GM19468 (cell line): ENCODE measurements at regions not wholly inside any gene's neighbourhood (a gene's known extent, or its start where the extent isn't known, plus 50 kb on each side); places are given as distances from the start of the nearest gene placed in this dataset.
"Not testable (repeated sequence)": the region's sequence is repeated elsewhere in the genome, so short reads cannot be mapped to it uniquely, and the experiment has no call there.

Experiments used
- ATAC-seq: cut with Tn5 transposase; IDR thresholded peaks from one replicate; pipeline ENCODE4 v1.9.1; 2021; ENCODE audit warnings: mild to moderate bottlenecking, moderate library complexity, moderate number of reproducible peaks; ENCODE audit not compliant: unreplicated experiment; ENCODE audit errors: extremely low read depth

DNA sequence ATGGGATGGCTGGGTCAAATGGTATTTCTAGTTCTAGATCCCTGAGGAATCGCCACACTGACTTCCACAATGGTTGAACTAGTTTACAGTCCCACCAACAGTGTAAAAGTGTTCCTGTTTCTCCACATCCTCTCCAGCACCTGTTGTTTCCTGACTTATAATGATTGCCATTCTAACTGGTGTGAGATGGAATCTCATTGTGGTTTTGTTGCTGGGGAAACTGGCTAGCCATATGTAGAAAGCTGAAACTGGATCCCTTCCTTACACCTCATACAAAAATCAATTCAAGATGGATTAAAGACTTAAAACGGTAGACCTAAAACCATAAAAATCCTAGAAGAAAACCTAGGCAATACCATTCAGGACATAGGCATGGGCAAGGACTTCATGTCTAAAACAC, 131.5 kb upstream of the FAR2 start:
- ATAC-seq: not testable (repeated sequence)

DNA sequence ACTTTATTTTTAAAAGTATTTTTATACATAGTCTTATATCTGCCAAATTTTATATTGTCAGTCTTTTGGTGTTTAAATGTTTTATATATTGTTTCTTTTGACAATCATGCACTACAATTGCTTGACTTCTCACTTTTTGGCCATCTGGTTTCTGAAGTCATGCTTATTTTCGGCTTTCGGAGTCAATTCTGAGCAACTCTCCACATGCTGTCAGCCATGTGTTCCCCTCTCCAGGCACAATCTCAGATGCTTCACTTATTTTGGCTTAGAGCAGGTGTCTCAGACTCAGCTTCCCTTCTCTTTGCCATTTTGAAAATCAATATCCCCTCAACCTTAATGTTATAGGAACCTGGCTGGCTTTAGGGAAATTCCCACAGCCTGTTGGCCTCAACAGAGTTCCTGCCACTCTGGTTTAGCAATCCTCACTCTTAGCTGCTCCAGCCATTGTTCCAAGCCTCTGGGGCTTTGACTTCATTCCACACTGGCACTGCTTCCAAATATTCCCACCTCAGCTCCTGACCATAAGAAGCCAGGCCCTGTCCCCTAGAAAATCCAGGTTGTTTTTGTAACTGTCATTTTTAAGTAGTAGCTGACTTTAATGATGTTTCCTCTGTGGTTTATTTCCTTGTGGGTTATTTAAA, 125.5 kb upstream of the FAR2 start:
- no peak for ATAC-seq

- no peak for ATAC-seq
Measured at GRCh38 chr12:29024117-29024516, 125.0 kb upstream of the FAR2 start.

DNA sequence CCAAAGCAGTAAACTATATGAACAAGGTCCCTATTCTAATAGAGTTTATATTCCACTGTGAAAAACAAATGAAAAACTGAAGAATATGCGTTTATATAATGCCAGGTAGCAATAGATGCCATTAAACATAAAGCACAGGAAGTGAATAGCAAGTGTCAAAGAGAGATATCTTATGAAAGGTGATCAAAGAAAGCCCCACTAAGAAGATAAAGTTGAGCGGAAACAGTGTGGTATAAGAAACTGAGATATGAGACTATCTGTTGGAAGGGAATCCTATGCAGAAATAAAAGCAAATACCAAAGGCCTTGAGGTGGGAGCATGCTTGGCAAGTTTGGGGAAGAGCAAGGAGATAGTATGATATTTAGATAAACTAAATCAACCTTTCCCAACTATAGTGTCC, 123.1 kb upstream of the FAR2 start:
- no peak for ATAC-seq

GRCh38 chr12:29026419-29026818, 122.7 kb upstream of the FAR2 start:
- no peak for ATAC-seq

DNA sequence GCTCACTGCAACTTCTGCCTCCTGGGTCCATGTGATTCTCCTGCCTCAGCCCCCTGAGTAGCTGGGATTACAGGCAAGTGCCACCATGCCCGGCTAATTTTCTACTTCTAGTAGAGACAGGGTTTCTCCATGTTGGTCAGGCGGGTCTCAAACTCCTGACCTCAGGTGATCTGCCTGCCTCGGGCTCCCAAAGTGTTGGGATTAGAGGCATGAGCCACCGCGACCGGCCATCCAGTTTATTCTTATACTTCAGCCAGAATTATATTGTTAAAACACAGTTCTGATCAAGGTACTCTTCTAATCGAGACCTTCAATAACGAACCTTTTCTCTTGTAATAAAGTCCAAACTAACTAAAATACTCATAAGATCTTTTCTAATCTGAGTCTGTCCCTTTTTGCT, 119.6 kb upstream of the FAR2 start:
- ATAC-seq: not testable (repeated sequence)

DNA sequence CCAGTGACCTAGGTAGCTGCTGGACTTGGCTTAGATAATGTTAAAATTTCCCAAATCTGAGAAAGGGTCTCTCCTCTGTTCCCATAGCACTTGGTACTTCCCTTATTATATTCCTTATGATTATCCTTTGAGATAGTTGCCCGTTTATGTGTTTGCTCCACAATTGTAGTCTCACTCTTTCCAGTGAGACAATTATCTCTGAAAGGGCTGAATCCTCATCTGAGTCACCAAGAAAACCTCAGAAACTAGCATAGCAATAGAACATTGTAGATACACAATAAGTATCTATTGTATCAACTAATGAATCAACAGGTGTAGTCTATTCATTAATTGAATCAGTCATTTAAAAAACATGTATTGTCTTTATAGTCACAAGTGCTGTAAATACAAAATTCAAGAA, 119.1 kb upstream of the FAR2 start:
- ATAC-seq: no peak

DNA sequence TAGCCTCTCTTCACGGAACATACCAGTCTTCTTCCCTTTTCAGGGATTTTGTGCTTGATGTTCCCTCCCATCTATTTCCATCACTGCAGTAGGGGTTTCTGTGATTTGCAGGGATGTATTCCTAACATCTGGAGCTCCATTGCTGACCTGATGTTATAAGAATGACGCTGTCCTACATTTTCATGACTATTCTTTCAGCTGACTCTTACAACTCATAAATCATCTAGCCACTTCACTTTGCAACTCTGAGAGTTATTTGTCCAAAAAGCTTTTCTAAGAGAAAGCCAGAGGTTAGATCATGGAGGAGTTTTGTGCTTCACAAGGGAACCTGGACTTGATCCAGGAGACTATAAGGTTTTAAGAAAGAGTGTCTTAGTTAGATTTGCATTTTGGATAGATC, 116.6 kb upstream of the FAR2 start:
- ATAC-seq: no peak

- ATAC-seq: no peak
Measured at GRCh38 chr12:29033519-29033918, 115.6 kb upstream of the FAR2 start.

- ATAC-seq: no peak
Measured at GRCh38 chr12:29035112-29035511, 114.0 kb upstream of the FAR2 start.

- no peak for ATAC-seq
Measured at GRCh38 chr12:29039013-29039412, 110.1 kb upstream of the FAR2 start.

DNA sequence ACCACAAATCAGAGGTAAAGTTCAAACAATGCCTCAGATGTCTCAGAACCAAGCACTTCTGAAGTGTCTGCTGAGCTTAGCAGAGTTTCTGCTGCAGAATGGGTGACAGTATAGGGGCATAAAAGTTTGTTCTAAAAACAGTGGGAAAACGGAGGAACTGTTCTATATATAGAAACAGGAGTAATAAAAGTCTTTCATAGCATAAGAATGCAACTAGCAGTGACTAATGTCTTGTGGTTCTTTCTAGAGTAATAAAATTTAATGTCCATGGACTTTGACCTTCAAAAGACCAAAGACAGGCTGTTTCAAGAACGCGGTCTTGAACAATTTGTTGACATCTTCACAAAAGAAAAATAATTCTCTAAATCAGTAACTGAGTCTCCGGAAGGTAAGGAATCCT, 107.5 kb upstream of the FAR2 start:
- no peak for ATAC-seq

GRCh38 chr12:29043069-29043468, 106.0 kb upstream of the FAR2 start:
- no peak for ATAC-seq

DNA sequence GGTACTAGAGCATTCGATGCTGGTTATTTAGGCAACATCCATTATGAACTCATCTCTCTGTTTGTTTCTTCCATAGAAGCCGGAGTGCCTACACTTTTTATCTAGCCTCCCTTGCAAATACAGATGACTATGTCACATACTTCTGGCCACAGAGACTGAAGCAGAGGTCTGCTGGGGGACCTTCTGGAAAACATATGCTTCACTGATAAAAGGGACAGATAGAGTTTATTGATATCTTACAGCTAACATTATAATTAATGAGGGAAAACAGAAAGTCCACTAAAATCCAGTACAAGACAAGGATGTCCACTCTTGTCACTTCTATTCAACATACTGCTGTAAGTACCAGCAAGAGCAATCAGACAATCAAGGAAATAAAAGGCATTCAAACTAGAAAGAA, 104.3 kb upstream of the FAR2 start:
- ATAC-seq: no peak

DNA sequence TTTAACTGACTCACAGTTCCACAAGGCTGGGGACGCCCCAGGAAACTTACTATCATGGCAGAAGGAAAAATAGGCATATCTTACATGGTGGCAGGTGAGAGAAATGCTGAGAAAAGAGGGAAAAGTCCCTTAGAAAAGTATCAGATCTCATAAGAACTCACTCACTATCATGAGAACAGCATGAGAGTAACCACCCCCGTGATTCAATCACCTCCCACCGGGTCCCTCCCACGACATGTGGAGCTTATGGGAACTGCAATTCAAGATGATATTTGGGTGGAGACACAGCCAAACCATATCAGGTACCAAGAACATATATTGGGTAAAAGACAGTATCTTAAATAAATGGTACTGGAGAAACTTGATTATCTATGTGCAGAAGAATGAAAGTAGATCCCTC, 100.3 kb upstream of the FAR2 start:
- ATAC-seq: no peak

DNA sequence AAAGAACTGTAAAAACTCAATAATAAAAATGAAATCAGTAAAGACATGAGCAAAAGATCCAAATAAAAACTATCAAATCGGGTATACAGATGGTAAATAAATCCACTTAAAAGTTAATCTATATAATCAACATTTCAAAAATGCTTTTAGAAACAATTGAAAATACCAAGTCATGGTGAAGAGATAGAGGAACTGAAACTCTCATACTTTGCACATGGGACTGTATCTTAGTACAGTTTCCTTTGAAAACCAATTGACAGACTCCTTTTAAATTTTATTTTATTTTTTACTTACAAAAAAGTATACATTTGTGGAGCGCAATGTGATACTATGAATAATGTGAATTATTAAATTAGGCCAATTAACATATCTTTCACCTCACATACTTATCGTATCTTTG, 98.6 kb upstream of the FAR2 start:
- peak; percentile 48 for ATAC-seq

GRCh38 chr12:29051221-29051620, 97.9 kb upstream of the FAR2 start:
- no peak for ATAC-seq

DNA sequence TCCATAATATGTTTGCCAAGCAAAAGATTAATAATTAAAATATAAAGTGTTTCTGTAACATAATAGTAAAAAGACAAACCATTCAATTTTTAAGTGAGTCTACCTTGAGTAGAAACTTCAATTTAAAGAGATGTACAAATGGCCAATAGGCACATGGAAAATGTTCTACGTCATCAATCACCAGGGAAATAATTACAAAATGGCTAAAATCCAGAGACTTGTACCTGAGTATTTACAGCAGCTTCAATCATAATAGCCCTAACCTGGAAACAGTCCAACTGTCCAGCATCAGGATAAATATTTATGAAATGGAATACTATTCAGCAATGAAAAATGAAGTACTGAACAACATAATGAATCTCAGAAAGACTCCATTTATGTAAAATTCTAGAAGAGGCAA, 95.5 kb upstream of the FAR2 start:
- no peak for ATAC-seq

DNA sequence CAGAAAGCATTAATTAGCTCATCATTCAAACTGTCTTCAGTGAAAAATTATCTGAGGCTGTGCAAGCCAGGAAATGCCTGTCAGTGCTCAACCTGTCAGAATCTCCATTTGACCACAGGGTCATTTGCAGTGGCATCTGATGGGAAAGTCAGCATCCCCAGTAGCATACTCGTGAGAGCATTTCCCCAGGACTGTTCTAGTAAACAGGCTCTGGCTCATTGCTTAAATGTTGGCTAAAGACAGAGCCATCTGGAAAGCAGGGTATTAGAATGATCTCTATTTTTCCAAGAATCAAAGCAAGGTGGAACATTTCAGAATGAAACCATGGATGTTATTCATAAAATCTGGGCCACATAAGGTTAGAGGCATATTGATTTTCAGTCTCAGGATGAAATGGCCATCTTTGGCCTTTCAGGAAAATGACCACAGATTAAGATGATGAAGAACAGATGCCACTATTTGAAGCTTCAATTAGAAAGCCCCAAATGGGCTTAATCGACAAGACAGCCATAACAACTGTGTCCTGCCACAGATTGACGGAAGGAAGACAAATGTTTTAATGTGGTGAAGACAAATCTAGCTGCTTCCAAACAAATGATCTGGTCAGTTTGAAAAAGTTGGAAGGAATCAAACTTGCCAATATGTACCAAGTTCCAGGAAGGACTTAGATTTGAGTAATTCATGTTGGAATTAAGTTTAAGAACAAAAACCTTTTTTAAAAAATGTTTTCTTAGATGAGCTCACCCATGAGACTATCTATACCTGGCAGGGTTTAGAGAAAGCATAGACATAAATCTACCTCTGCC, 94.0 kb upstream of the FAR2 start:
- ATAC-seq: no peak

DNA sequence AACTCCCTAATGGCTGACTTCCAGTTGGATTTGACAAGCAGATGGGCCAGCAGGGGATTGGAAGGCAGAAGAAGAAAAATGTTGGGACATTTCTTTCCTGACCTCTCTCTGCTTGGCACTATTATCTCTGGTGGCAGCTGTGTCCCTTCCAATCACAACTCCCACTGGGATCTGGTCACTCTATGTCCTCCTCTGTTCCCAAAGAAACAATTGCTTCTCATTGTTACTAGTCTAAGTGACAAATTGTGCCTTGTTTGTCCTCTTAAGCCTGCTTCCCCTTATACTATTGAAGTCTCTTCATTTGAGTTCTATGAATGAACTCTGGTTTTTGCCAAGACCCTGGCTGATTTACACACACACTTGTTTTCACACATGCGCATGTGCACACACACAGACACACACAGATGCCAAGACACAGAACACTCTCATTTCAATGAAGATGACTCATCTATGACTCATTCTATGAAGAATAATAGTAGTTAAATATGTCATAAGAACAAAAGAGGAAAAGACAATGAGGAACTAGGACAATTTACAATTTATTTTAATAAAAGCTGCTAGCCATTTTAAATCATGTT, 83.0 kb upstream of the FAR2 start:
- no peak for ATAC-seq

DNA sequence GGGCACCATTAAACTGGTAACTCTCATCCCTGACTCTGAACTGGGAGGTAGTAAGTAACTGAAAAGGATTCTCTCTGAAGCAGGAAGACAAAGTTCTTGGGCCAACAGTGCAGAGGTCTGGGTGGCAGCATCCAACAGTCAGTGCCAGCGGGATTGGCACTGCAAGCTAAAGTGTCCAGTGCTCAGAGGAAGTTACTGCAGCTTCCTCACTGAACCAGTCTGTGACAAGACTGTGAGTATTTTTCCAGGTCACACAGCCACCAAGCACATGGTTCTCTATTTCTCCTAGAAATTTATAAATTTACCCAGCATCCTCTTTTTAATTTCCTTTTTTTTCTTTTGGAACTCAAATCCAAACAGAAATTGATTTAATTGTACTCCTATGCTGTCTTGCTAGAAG, 81.6 kb upstream of the FAR2 start:
- ATAC-seq: no peak

GRCh38 chr12:29070309-29070708, 78.8 kb upstream of the FAR2 start:
- no peak for ATAC-seq
